ENCODE measurements at regions not wholly inside any gene's neighbourhood (a gene's known extent, or its start where the extent isn't known, plus 50 kb on each side); places are given as distances from the start of the nearest gene placed in this dataset.

GRCh38 chr3:187565701-187566100 lies 104.5 kb downstream of the SST start:
- TF ChIP-seq CTCF (conservative IDR thresholded peaks at IDR 0.05; ENCODE audit: low read length) (no peak), EZH2phosphoT487 (IDR thresholded peaks at IDR 0.05; ENCODE audit: borderline replicate concordance) (no peak)

Data from Loucy (cell line).